ENCODE measurements at regions not wholly inside any gene's neighbourhood (a gene's known extent, or its start where the extent isn't known, plus 50 kb on each side); places are given as distances from the start of the nearest gene placed in this dataset.
A peak's percentile ranks its signal among the peaks of the same experiment; 100 is the strongest.
"Not testable (repeated sequence)": the region's sequence is repeated elsewhere in the genome, so short reads cannot be mapped to it uniquely, and the experiment has no call there.

GRCh38 chr3:105979961-105980360, 111.1 kb upstream of the CBLB start:
- Histone ChIP-seq H3K36me3 (replicated peaks) (no peaks in the 10 kb centered on the region), H3K27ac (peak overlapping the region; percentile 18), H3K27me3 (replicated peaks) (no peaks in the 10 kb centered on the region), H3K4me3 (ENCODE audit: low read depth, low read length) (no peak overlapping the region)
- no peak for TF ChIP-seq CTCF (IDR thresholded peaks at IDR 0.05; ENCODE audit: low read depth, low read length, missing control alignments)
- in situ Hi-C loops (cut with HindIII; ENCODE audit: low pct_ligation_motif_present, low sequenced_read_pairs), result no loop called here
- peak; percentile 45 for DNase-seq

- TF ChIP-seq CTCF (IDR thresholded peaks at IDR 0.05; ENCODE audit: low read depth, low read length, missing control alignments), result no peak
- H3K27ac ChIP-seq, result no peak overlapping the region
- H3K4me3 ChIP-seq (ENCODE audit: low read depth, low read length), result no peak overlapping the region
- H3K27me3 ChIP-seq (replicated peaks), result no peaks in the 10 kb centered on the region
- in situ Hi-C loops (cut with HindIII; ENCODE audit: low pct_ligation_motif_present, low sequenced_read_pairs), result no loop called here
- no peaks in the 10 kb centered on the region for H3K36me3 ChIP-seq (replicated peaks)
- no peak for DNase-seq
These were observed 113.4 kb upstream of the CBLB start for GRCh38 chr3:105982207-105982606.

GRCh38 chr3:105984837-105985236, 116.0 kb upstream of the CBLB start:
- no peak for DNase-seq
- no peak for TF ChIP-seq CTCF (IDR thresholded peaks at IDR 0.05; ENCODE audit: low read depth, low read length, missing control alignments)
- no peak overlapping the region for H3K27ac ChIP-seq

GRCh38 chr3:105986343-105986742, 117.5 kb upstream of the CBLB start:
- in situ Hi-C loops (cut with HindIII; ENCODE audit: low pct_ligation_motif_present, low sequenced_read_pairs); H3K27me3 ChIP-seq (replicated peaks); DNase-seq; H3K36me3 ChIP-seq (replicated peaks); H3K4me3 ChIP-seq (ENCODE audit: low read depth, low read length); H3K27ac ChIP-seq: not testable (repeated sequence)

More at GRCh38 chr3:105984837-105985236, 116.0 kb upstream of the CBLB start:
- no peaks in the 10 kb centered on the region for H3K36me3 ChIP-seq (replicated peaks)
- no peak overlapping the region for H3K4me3 ChIP-seq (ENCODE audit: low read depth, low read length)
- in situ Hi-C loops (cut with HindIII; ENCODE audit: low pct_ligation_motif_present, low sequenced_read_pairs), result no loop called here
- no peaks in the 10 kb centered on the region for H3K27me3 ChIP-seq (replicated peaks)

GRCh38 chr3:105987809-105988208, 119.0 kb upstream of the CBLB start:
- Histone ChIP-seq H3K27me3 (replicated peaks) (no peaks in the 10 kb centered on the region), H3K36me3 (replicated peaks) (no peaks in the 10 kb centered on the region), H3K27ac (no peak overlapping the region), H3K4me3 (ENCODE audit: low read depth, low read length) (no peak overlapping the region)
- in situ Hi-C loops (cut with HindIII; ENCODE audit: low pct_ligation_motif_present, low sequenced_read_pairs), result no loop called here
- DNase-seq, result no peak
- no peak for TF ChIP-seq CTCF (IDR thresholded peaks at IDR 0.05; ENCODE audit: low read depth, low read length, missing control alignments)

- Histone ChIP-seq H3K27me3 (replicated peaks) (no peaks in the 10 kb centered on the region), H3K36me3 (replicated peaks) (no peaks in the 10 kb centered on the region), H3K4me3 (ENCODE audit: low read depth, low read length) (no peak overlapping the region), H3K27ac (no peak overlapping the region)
- no peak for DNase-seq
- TF ChIP-seq CTCF (IDR thresholded peaks at IDR 0.05; ENCODE audit: low read depth, low read length, missing control alignments), result no peak
- in situ Hi-C loops (cut with HindIII; ENCODE audit: low pct_ligation_motif_present, low sequenced_read_pairs), result no loop called here
These were observed 119.9 kb upstream of the CBLB start for GRCh38 chr3:105988540-105989212.

Measured in brain microvascular endothelial cell (primary cell).